ENCODE measurements at regions not wholly inside any gene's neighbourhood (a gene's known extent, or its start where the extent isn't known, plus 50 kb on each side); places are given as distances from the start of the nearest gene placed in this dataset.

GRCh38 chr4:89166971-89167475 is 55.7 kb downstream of the TIGD2 start:
- DNase-seq = peak; percentile 9

- no peak for DNase-seq
Measured at GRCh38 chr4:89171176-89171805, 60.0 kb downstream of the TIGD2 start.

GRCh38 chr4:89172865-89173264 is 61.5 kb downstream of the TIGD2 start:
- DNase-seq = no peak

GRCh38 chr4:89173336-89174090 is 62.2 kb downstream of the TIGD2 start:
- DNase-seq = no peak

GRCh38 chr4:89174784-89175183 is 63.5 kb downstream of the TIGD2 start:
- no peak for DNase-seq

- DNase-seq = no peak
Measured at GRCh38 chr4:89175611-89176010, 64.3 kb downstream of the TIGD2 start.

- no peak for DNase-seq
Measured at GRCh38 chr4:89177807-89178206, 66.5 kb downstream of the TIGD2 start.

- no peak for DNase-seq
Measured at GRCh38 chr4:89184407-89184806, 73.1 kb downstream of the TIGD2 start.
